ENCODE measurements at regions not wholly inside any gene's neighbourhood (a gene's known extent, or its start where the extent isn't known, plus 50 kb on each side); places are given as distances from the start of the nearest gene placed in this dataset.

DNA sequence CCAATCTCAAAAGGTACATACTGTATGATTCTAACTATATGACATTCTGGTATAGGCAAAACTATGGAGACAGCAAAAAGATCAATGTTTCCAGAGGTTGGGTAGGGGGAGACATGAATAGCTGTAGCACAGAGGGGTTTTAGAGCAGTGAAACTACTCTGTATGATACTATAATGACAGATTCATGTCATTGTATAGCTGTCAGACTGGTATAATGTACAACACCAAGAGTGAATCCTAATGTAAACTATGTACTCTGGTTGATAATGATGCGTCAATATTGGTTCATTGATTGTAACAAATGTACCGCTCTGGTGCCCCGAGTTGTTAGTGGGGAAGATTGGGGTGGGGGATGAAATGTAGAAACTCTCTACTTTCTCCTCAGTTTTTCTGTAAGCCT lies 172.4 kb upstream of the SPOPL start:
- no peak for TF ChIP-seq EZH2 (IDR thresholded peaks at IDR 0.05; ENCODE audit: insufficient read depth, low read length)
- TF ChIP-seq, protein P1, sequence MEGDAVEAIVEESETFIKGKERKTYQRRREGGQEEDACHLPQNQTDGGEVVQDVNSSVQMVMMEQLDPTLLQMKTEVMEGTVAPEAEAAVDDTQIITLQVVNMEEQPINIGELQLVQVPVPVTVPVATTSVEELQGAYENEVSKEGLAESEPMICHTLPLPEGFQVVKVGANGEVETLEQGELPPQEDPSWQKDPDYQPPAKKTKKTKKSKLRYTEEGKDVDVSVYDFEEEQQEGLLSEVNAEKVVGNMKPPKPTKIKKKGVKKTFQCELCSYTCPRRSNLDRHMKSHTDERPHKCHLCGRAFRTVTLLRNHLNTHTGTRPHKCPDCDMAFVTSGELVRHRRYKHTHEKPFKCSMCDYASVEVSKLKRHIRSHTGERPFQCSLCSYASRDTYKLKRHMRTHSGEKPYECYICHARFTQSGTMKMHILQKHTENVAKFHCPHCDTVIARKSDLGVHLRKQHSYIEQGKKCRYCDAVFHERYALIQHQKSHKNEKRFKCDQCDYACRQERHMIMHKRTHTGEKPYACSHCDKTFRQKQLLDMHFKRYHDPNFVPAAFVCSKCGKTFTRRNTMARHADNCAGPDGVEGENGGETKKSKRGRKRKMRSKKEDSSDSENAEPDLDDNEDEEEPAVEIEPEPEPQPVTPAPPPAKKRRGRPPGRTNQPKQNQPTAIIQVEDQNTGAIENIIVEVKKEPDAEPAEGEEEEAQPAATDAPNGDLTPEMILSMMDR (IDR thresholded peaks at IDR 0.05; ENCODE audit: insufficient read depth, low read depth, low read length), result no peak
